ENCODE measurements at regions not wholly inside any gene's neighbourhood (a gene's known extent, or its start where the extent isn't known, plus 50 kb on each side); places are given as distances from the start of the nearest gene placed in this dataset.

GRCh38 chr12:113665457-113665856 is 193.8 kb upstream of the LHX5 start:
- H3K27me3 Mint-ChIP-seq = peaks cover 29% of the 10 kb centered on the region
- no peak overlapping the region for H3K27ac Mint-ChIP-seq
- intact Hi-C loops (cut with micrococcal nuclease) = no loop called here
- no peaks in the 10 kb centered on the region for H3K9me3 Mint-ChIP-seq
- TF ChIP-seq, protein P1, sequence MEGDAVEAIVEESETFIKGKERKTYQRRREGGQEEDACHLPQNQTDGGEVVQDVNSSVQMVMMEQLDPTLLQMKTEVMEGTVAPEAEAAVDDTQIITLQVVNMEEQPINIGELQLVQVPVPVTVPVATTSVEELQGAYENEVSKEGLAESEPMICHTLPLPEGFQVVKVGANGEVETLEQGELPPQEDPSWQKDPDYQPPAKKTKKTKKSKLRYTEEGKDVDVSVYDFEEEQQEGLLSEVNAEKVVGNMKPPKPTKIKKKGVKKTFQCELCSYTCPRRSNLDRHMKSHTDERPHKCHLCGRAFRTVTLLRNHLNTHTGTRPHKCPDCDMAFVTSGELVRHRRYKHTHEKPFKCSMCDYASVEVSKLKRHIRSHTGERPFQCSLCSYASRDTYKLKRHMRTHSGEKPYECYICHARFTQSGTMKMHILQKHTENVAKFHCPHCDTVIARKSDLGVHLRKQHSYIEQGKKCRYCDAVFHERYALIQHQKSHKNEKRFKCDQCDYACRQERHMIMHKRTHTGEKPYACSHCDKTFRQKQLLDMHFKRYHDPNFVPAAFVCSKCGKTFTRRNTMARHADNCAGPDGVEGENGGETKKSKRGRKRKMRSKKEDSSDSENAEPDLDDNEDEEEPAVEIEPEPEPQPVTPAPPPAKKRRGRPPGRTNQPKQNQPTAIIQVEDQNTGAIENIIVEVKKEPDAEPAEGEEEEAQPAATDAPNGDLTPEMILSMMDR (IDR thresholded peaks at IDR 0.05) = no peak
- H3K4me3 Mint-ChIP-seq = no peak overlapping the region
- DNase-seq = no peak
- ATAC-seq (ENCODE audit: low read depth) = no peak
- ChIA-PET POLR2A (no interaction called here), CTCF (no interaction called here)
- no peaks in the 10 kb centered on the region for H3K4me1 Mint-ChIP-seq
- H3K36me3 Mint-ChIP-seq (ENCODE audit: low read depth) = no peaks in the 10 kb centered on the region

GRCh38 chr12:113664224-113664681 is 192.6 kb upstream of the LHX5 start:
- POLR2A ChIA-PET = no interaction called here
- intact Hi-C loops (cut with micrococcal nuclease) = no loop called here
- no peak overlapping the region for H3K4me3 Mint-ChIP-seq
- DNase-seq = no peak
- H3K4me1 Mint-ChIP-seq = no peaks in the 10 kb centered on the region
- no peaks in the 10 kb centered on the region for H3K36me3 Mint-ChIP-seq (ENCODE audit: low read depth)
- TF ChIP-seq, protein P1 (IDR thresholded peaks at IDR 0.05) = no peak
- CTCF ChIA-PET = no interaction called here
- no peaks in the 10 kb centered on the region for H3K9me3 Mint-ChIP-seq
- no peak overlapping the region for H3K27ac Mint-ChIP-seq
- H3K27me3 Mint-ChIP-seq = peaks cover 22% of the 10 kb centered on the region
- no peak for ATAC-seq (ENCODE audit: low read depth)

DNA sequence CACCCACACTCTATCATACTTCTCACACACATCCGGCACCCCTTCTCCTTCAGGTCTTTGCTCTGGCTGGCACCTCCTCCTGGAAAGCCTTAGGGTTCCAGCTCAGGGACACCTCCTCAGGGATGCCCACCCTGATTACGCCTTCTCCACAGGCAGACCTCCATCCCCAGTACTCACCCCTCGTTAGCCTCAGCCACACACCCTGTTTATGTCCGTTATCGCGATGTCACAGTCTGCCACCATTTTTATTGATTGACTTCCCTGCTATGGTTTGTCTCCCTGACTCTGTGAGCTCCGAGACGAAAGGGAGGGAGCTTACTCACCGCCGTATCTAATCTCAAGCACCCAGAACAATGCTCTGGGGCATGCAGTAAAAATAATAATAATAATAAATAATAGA is 191.7 kb upstream of the LHX5 start:
- TF ChIP-seq, protein P1 (IDR thresholded peaks at IDR 0.05) = no peak
- H3K27ac Mint-ChIP-seq = no peak overlapping the region
- no peaks in the 10 kb centered on the region for H3K9me3 Mint-ChIP-seq
- DNase-seq (no peak), ATAC-seq (ENCODE audit: low read depth) (no peak)
- ChIA-PET CTCF (no interaction called here), POLR2A (no interaction called here)
- no peaks in the 10 kb centered on the region for H3K4me1 Mint-ChIP-seq
- H3K36me3 Mint-ChIP-seq (ENCODE audit: low read depth) = no peaks in the 10 kb centered on the region
- H3K27me3 Mint-ChIP-seq = peaks cover 22% of the 10 kb centered on the region
- H3K4me3 Mint-ChIP-seq = no peak overlapping the region
- intact Hi-C loops (cut with micrococcal nuclease) = no loop called here

DNA sequence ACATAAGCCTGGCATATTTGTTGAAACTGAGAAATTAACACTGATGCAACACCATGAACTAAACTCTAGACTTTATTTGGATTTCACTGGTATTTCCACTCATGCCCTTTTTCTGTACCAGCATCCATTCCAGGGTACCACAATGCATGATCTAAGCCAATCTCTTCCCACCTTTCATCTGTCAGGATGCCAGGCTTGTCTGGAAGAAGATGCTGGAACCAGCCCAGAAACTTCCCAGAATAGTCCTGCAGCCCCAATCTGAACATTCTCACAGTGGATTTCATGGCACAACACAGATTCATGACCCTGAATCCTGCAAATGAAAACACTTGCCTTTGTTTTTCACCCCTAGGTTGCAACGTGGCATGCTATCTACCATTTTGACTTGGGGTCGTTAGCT is 189.3 kb upstream of the LHX5 start:
- DNase-seq (no peak), ATAC-seq (ENCODE audit: low read depth) (no peak)
- Mint-ChIP-seq H3K36me3 (ENCODE audit: low read depth) (no peaks in the 10 kb centered on the region), H3K4me1 (no peaks in the 10 kb centered on the region), H3K9me3 (peaks cover 6% of the 10 kb centered on the region), H3K27ac (no peak overlapping the region), H3K27me3 (peaks cover 7% of the 10 kb centered on the region), H3K4me3 (no peak overlapping the region)
- TF ChIP-seq, protein P1 (IDR thresholded peaks at IDR 0.05) = no peak
- ChIA-PET POLR2A (no interaction called here), CTCF (no interaction called here)
- intact Hi-C loops (cut with micrococcal nuclease) = no loop called here

- ATAC-seq (ENCODE audit: low read depth) = no peak
- Mint-ChIP-seq H3K27ac (no peak overlapping the region), H3K36me3 (ENCODE audit: low read depth) (no peaks in the 10 kb centered on the region), H3K4me3 (no peak overlapping the region), H3K27me3 (peaks cover 5% of the 10 kb centered on the region), H3K9me3 (peaks cover 6% of the 10 kb centered on the region), H3K4me1 (no peaks in the 10 kb centered on the region)
- ChIA-PET CTCF (no interaction called here), POLR2A (no interaction called here)
- TF ChIP-seq, protein P1 (IDR thresholded peaks at IDR 0.05) = no peak
- intact Hi-C loops (cut with micrococcal nuclease) = no loop called here
- DNase-seq = no peak
Measured at GRCh38 chr12:113659416-113659815, 187.7 kb upstream of the LHX5 start.

Data from activated B cell treated with CpG ODN at 0.5 μM for 24 hours (primary cell).